ENCODE measurements at regions not wholly inside any gene's neighbourhood (a gene's known extent, or its start where the extent isn't known, plus 50 kb on each side); places are given as distances from the start of the nearest gene placed in this dataset.

DNA sequence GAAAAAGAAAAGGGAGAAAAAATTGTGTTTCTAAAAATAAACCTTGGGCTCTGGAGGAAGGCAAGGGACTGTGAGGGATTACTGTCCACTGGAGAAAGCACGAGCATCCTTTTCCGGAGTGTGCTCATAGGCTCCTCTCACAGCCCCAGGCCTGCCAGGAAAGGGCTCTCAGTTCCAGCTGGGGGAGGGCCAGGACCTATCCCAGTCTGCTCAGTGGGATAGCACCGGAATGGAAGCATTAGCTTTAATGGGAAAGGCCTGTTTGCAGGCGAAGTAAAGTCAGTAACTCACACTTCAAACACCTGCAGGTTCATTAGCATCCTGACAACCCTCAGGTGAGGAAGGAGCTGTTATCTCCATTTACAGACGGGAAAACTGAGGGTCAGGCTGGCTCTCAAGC is 113.9 kb upstream of the USP24 start:
- DNase-seq = no peak

- no peak for DNase-seq
Observed at GRCh38 chr1:55326496-55327243, 111.5 kb upstream of the USP24 start.

GRCh38 chr1:55323760-55324159 is 108.6 kb upstream of the USP24 start:
- DNase-seq = no peak

DNA sequence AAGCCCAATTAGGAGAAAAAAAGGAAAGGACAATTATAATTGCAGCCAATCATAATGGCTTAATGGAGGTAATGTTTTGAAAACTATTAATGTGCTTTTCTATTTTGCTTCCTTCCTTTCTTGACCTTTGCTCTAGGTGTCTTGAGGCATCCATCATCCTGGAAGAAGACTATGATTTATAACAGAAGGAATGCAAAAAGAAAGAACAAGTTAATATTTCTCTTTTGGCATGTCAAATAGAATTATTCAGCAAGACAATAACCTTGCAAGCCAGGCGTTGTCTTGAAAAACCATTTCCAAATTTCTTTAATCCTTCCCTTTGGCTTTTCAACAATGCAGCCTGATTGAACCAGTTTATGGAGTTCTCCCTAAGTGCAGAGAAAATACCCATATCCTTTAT is 107.7 kb upstream of the USP24 start:
- no peak for DNase-seq

DNA sequence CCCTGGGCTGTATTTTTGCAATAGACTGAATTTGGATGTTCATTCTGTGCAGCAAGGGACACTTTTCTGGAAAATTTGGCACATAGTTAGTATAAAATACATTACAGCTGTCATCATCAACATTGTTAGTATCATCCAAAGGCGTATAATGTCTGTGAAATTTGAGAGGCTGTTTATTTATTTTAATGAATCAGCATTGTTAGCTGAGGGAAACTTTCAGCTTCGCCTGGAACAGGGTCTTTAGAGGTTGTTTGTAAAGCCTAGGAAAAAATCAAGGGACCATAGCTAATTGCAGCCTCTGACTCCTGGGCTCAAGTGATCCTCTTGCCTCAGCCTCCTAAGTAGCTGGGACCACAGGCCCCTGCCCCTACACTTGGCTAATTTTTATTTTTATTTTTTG is 106.8 kb upstream of the USP24 start:
- DNase-seq = no peak

- no peak for DNase-seq
Observed at GRCh38 chr1:55320891-55321290, 105.7 kb upstream of the USP24 start.

DNA sequence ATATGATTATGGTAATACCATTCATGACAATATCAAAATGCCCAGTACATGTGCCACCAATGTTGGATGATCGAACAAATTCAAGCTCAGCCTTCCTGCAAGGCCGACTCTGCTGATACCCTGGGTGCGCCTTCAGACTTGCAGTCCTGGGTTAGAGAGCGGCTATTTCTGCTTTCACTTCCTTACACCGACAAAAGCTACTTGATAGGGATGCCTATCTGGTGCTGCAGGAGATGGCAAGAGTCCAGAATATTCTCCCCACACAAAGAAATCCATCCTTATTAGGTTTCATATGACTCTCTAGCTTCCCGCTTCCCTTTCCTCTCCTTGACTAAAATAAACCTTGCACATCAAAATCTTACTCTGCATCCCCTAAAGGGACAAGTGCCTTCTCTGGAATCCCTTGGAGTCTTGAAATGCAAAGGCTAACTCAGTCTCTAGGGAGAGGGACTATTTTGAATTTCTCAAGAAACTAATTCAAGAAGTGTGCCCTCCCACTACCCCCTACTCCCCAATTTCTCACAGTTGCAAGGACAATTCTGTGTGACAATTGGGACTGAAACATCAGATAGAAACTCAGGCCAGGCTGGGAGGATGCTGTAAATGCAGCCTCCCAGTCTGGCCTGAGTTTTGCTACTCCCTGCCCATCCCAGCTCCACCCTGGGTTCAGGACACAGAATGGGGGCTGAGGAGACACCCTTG is 103.1 kb upstream of the USP24 start:
- no peak for DNase-seq

DNA sequence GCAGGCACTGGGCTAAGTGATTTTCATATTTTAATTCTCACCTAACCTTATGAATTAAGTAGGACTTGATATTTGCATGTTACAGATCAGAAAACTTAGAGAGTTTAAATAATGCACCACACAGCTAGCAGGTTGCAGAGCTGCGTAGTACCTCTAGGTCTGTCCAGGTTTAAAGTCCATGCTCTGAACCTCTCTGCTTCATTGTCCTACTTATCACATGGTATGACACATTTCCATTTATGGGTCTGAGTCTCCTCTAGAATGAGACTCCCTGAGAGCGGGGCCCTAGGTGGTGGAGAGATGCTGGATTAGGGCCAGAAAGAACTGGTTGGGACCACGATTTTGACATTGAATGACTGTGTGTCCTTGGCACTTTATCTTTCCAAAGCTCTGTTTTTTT is 102.5 kb upstream of the USP24 start:
- DNase-seq = no peak

DNA sequence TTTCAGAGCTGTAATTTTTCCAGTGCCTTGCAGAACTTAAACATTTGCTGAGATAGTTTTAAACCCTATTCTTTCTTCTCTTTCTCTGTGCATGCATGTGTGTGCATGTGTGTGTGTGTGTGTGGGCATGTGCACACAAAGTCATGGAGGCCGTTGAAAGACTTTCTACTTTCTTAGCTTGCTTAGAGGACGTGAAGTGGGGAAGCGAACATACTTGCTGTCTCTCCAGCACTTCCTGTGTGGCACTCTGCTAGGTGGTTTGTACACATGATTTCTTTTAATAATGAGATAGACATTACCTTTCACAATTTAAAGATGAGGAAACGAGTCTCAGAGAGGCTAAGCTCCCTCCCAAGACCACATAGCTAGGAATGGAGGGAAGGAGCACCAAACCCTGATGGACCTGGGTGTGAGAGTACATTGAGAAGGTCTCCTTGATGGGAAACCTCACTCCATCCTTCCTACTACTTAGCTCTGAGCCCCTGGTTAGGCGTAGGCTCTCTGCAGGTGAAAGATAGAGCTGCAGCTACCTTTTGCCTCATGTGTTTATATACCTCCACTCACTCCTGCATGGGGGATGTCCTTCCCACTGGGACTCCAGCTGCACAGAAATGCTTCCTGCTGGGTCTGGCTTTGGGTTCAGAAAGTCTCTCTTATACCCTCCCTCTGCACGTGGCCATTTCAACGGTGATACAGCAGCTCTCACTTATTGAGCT is 101.9 kb upstream of the USP24 start:
- no peak for DNase-seq

GRCh38 chr1:55316502-55316901 is 101.3 kb upstream of the USP24 start:
- no peak for DNase-seq

- DNase-seq = no peak
Observed at GRCh38 chr1:55315552-55315951, 100.4 kb upstream of the USP24 start.

- DNase-seq = no peak
Observed at GRCh38 chr1:55314740-55315139, 99.6 kb upstream of the USP24 start.

- DNase-seq = no peak
Observed at GRCh38 chr1:55313903-55314302, 98.7 kb upstream of the USP24 start.

DNA sequence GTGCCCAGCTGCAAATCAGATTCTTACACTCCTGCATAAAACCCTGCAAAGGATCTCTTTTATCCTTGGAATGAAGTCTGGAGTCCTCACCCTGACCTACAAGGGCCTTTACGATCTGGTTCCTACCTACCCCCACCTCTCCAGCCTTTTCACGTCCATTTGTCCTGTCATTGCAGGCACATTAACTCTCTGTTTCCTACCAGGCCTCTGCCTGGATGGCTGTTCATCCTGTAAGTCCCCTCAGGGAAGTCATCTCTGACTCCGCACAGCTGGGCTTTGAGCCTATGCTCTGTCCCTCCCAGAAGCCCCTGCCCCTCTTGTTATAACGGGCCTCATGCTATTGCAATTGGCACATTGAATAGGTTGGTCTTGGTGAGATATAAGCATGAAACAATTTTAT is 96.8 kb upstream of the USP24 start:
- no peak for DNase-seq

- DNase-seq = no peak
Observed at GRCh38 chr1:55311057-55311641, 96.0 kb upstream of the USP24 start.

- no peak for DNase-seq
Observed at GRCh38 chr1:55310505-55310971, 95.4 kb upstream of the USP24 start.

GRCh38 chr1:55309786-55310504 is 94.8 kb upstream of the USP24 start:
- no peak for DNase-seq

DNA sequence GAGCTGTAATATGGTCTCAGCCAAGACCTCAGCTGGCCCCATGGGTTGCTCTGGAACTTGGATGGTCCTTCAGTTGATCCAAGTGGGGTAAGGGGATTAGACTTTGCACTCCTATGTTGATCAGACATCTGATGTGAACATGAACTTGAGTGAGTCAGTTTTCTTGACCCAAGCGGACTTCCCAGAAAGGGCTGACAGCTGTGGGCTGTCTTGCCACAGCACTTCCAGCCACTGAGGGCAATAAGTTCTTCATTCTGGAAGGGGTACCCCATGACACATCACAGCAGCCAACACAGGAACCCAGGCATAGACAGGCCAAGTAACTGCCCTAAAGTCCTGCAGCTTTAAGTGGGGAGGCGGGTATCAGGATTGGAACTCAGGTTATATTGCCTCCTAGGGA is 93.9 kb upstream of the USP24 start:
- DNase-seq = no peak

DNA sequence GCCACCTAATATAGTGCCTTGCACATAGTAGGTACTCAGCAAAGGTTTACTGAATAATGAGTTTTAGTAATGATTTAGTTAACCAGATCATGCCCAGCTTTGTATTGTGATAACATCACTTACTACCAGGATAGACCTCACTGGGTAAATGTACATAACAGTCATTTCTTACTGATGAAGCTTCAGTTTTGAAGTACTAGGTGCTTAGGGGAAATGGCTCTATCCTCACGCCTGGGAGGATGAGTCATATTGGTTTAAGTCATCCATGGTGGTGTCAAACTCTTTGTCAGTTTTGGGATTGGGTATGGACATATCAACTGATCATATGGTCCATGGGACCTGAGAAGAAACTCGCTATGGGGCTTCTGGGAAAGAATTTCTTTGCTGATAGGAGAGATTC is 90.6 kb upstream of the USP24 start:
- no peak for DNase-seq

- DNase-seq = no peak
Observed at GRCh38 chr1:55304229-55304740, 89.1 kb upstream of the USP24 start.

- no peak for DNase-seq
Observed at GRCh38 chr1:55302972-55303371, 87.8 kb upstream of the USP24 start.

DNA sequence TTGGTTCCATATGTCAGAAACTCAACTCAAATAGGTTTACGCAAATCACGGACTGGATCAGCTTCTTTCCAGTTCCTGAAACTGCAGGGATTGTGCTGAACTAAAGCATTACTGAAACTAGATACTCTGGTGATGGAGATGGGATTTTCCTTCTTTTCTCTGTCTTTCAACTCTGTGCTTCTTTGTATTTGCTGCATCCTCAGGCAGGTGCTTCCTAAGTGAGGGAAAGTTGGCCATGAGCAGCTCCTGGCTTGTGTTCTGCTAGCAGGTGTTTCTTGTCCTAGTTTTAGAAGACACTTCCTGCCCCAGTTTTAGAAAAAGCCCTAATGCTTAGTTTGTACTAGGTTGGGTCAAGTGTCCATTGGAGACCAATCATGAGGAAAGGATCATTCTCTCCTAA is 86.7 kb upstream of the USP24 start:
- no peak for DNase-seq

DNA sequence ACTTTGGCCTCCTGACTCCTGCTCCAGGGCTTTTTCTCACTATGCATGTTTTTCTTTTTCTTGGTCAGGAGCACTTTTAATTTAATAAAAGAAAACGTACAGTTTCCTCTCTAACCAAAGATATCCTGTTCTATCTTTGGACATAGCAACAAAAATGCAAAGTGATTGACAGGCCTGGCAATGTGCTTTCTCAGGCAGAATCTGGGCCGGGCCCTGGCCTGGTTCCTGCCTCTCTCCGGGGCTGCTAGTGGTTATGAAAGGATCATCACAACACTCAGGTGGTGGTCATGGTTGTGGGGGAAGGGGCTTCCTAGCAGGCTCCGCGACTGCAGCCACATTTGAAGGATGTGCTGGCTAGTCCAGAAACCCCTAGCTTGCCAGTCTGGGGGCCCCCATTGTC is 85.8 kb upstream of the USP24 start:
- DNase-seq = no peak
